ENCODE measurements at regions not wholly inside any gene's neighbourhood (a gene's known extent, or its start where the extent isn't known, plus 50 kb on each side); places are given as distances from the start of the nearest gene placed in this dataset.

DNA sequence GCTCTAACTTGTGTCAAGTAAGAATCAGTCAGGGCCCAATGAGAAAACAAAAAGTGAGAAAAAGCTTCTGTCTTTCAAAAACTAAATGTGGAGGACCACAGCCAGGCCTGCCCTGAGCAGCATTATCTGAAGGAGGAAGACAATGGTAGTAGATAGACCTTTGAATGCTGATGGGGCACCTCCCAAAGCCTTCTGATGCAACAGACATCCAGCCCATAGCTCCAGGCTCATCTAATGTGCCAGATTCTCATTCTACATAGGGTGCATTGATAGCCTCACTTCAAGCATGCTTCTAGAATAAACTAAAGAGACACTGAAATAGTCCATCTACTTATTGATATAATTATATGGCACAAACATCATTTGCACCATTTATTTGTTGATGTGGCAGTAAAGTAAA lies 351.6 kb downstream of the HHIPL2 start (continued):
- TF ChIP-seq GFI1B (tag by site-specific recombination; IDR thresholded peaks at IDR 0.05) = no peak
- TF ChIP-seq, protein P1, sequence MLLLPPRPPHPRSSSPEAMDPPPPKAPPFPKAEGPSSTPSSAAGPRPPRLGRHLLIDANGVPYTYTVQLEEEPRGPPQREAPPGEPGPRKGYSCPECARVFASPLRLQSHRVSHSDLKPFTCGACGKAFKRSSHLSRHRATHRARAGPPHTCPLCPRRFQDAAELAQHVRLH (tag by site-specific recombination; IDR thresholded peaks at IDR 0.05) = no peak

GRCh38 chr1:222195857-222196256 lies 352.0 kb downstream of the HHIPL2 start:
- Histone ChIP-seq H3K9me3 (ENCODE audit: control insufficient read depth, insufficient read depth, low read depth, low read length) (no peaks in the 10 kb centered on the region), H3K36me3 (ENCODE audit: control insufficient read depth in 2 of 2, insufficient read depth in 1 of 2, low read length in 2 of 2) (no peaks in the 10 kb centered on the region), H3K4me3 (ENCODE audit: low read depth, low read length) (no peak overlapping the region), H3K27ac (ENCODE audit: extremely low read depth, low read depth, low read length) (no peak overlapping the region), H3K4me1 (ENCODE audit: control insufficient read depth, insufficient read depth, low read length) (no peaks in the 10 kb centered on the region)
- CTCF ChIA-PET = interaction anchor here (0.6 to 2.0 kb wide), 2 partner anchors 259 to 555 kb away, joined by 6 to 7 read pairs; no protein-coding TSS in a partner anchor
- TF ChIP-seq ZBTB10 (tag by site-specific recombination; IDR thresholded peaks at IDR 0.05) = no peak
- no peak for TF ChIP-seq RBAK (tag by site-specific recombination; IDR thresholded peaks at IDR 0.05)
- TF ChIP-seq ZNF140 (tag by site-specific recombination; IDR thresholded peaks at IDR 0.05) = no peak
- TF ChIP-seq TRIM28 (IDR thresholded peaks at IDR 0.05; ENCODE audit: borderline replicate concordance, low read length) = no peak
- no peak for TF ChIP-seq ZNF169 (tag by site-specific recombination; IDR thresholded peaks at IDR 0.05)
- no peak for TF ChIP-seq ZNF518A (tag by site-specific recombination; conservative IDR thresholded peaks at IDR 0.05; ENCODE audit: low read depth)
- no peak for TF ChIP-seq OVOL3 (tag by site-specific recombination; IDR thresholded peaks at IDR 0.05)
- no peak for TF ChIP-seq ZNF707 (tag by site-specific recombination; IDR thresholded peaks at IDR 0.05)
- TF ChIP-seq, protein P2, sequence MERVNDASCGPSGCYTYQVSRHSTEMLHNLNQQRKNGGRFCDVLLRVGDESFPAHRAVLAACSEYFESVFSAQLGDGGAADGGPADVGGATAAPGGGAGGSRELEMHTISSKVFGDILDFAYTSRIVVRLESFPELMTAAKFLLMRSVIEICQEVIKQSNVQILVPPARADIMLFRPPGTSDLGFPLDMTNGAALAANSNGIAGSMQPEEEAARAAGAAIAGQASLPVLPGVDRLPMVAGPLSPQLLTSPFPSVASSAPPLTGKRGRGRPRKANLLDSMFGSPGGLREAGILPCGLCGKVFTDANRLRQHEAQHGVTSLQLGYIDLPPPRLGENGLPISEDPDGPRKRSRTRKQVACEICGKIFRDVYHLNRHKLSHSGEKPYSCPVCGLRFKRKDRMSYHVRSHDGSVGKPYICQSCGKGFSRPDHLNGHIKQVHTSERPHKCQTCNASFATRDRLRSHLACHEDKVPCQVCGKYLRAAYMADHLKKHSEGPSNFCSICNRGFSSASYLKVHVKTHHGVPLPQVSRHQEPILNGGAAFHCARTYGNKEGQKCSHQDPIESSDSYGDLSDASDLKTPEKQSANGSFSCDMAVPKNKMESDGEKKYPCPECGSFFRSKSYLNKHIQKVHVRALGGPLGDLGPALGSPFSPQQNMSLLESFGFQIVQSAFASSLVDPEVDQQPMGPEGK (tag by site-specific recombination; IDR thresholded peaks at IDR 0.05) = no peak
- POLR2A ChIA-PET = no interaction called here

DNA sequence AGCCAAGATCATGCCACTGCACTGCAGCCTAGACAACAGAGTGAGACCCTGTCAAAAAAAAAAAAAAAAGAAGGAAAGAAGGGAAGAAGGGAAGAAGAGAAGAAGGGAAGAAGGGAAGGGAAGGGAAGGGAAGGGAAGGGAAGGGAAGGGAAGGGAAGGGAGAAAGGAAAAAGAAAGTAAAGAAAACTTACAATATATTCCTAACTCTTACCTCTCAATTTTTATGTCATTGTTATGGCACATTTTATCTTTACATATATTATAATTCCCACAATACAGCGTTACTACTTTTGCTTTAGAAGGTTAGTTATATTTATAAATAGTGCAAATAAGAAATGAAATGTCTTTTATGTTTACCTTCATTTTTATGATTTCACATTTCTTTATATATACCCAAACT lies 358.7 kb downstream of the HHIPL2 start:
- no peaks in the 10 kb centered on the region for H3K4me1 ChIP-seq (ENCODE audit: control insufficient read depth, insufficient read depth, low read length)
- no peaks in the 10 kb centered on the region for H3K36me3 ChIP-seq (ENCODE audit: control insufficient read depth in 2 of 2, insufficient read depth in 1 of 2, low read length in 2 of 2)
- ChIA-PET POLR2A (no interaction called here), CTCF (interaction anchor here (0.7 kb wide), 1 partner anchor 171 kb away, joined by 3 read pairs; no protein-coding TSS in a partner anchor)
- no peak overlapping the region for H3K27ac ChIP-seq (ENCODE audit: extremely low read depth, low read depth, low read length)
- TF ChIP-seq KLF1 (tag by site-specific recombination; IDR thresholded peaks at IDR 0.05) (no peak), ZNF677 (tag by site-specific recombination; IDR thresholded peaks at IDR 0.05) (no peak)
- H3K9me3 ChIP-seq (ENCODE audit: control insufficient read depth, insufficient read depth, low read depth, low read length) = no peaks in the 10 kb centered on the region
- no peak overlapping the region for H3K4me3 ChIP-seq (ENCODE audit: low read depth, low read length)

Measured in HEK293 (cell line).